ENCODE measurements at regions not wholly inside any gene's neighbourhood (a gene's known extent, or its start where the extent isn't known, plus 50 kb on each side); places are given as distances from the start of the nearest gene placed in this dataset.

GRCh38 chr12:100741084-100741711 is 53.4 kb upstream of the ANO4 start:
- DNase-seq, result peak; percentile 25

GRCh38 chr12:100743060-100743459 is 51.5 kb upstream of the ANO4 start:
- no peak for DNase-seq
